Medulla oblongata (tissue), 1 donor: ENCODE measurements at regions not wholly inside any gene's neighbourhood (a gene's known extent, or its start where the extent isn't known, plus 50 kb on each side); places are given as distances from the start of the nearest gene placed in this dataset.
"Not testable (repeated sequence)": the region's sequence is repeated elsewhere in the genome, so short reads cannot be mapped to it uniquely, and the experiment has no call there.

ENCODE experiments used
- DNase-seq: peaks from one replicate; pipeline ENCODE4 v3.0.0-alpha.2; 2015; ENCODE audit errors: extremely low spot score

- DNase-seq, result no peak
These were observed 353.7 kb upstream of the IRX2 start for GRCh38 chr5:3105172-3105571.

DNA sequence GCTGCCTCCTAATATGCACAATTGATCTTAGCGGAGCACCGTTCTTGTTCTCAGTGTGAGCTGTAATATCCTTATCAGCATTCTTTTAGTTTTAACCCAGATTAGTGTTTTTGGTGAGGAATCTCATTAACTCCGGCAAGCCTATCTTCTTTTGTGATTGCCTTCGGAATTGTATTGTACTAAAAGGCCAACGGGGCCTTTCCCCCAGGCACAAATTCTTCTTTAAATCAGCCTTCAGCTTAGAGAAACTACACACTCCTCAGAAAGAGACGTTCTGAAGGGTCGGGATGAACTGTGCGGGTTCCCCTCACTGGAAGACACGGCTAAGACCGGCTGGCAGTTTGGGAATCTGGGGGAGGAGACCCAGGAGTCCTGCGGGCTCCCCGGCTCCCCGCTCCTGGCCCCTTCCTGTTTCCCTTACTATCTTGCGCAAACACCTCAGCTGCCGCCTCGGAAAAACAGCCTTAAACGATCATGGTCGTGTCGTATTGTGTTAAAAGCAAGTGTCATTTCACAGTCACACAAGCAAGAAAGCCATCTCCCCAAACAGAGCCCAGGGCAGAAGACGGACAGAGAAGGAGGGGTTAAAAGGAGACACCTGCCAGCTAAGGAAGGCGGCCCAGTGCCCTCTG, 353.1 kb upstream of the IRX2 start:
- no peak for DNase-seq

DNA sequence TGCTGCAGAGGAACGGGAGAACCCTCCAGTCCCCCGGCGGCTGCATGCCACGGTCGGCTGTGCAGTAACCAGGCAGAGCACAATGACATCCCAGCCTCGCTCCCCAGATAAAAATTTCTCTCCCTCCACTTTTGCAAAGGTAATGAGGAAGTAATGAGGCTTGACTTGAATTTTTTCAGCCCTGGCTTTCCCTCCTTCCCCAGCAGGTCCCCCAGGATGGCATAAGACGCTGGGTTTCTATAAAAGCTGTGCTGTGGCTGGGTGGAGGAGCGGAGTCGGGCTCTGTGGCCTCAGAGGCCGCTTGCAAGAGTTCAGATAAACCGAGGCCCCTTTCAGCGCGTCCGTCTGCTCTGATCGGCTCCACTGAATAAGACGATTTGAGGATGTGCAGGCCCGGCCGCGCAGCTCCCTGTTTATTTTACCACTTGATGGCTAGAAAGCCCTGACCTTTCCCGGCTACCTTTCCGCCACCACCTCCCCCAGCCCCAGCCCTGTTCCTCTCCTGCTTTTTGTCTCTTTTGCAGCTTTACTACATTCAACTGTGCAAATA, 351.9 kb upstream of the IRX2 start:
- DNase-seq, result no peak

DNA sequence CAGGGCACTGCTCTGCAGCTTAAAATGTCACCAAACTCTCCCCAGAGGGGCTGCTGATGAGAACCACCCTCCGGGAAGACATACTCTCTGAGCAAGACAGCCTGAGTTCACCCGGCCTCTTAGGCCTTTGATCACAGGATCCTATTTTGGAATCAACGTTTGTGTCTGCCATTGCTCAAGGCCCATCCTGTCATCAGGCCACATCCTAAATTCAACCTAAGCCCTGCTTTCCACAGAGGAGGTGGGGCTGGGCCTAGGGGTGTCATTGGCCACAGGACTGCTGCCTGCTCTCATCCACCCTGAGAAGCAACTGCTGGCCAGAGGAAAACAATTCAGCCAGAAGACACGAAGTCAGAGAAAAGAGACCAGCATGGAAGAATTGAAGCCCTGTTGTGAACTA, 351.1 kb upstream of the IRX2 start:
- DNase-seq, result no peak

GRCh38 chr5:3101561-3101960, 350.1 kb upstream of the IRX2 start:
- DNase-seq, result no peak

DNA sequence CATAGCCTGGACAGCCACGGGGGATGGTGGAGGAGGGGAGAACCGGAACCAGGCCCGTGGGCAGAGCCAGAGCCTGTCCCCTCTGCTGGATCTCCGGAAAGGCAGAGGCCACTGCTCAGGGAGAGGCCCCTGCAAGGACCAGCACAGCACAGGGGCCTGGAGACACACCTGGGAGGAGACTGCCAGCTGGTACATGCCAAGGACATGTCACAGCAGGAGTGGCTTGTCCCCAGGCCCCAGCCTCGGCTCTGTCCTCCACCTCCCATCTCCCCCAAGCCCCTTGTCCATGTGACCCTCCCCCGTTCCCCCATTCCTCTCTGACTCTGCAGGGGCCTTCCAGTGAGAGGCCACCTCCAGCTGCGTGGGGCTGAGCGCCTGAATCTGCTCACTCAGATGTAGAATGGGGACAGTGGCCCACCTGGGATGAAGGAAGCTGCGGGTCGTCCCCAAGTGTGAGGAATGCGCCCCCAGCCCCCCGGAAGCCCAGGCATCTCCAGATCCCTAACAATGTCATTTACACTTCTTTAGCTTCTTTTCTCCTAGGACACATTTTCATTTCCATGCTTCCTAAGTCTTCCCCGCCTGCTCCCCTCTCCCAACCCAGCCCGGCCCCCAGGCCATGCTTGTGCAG, 349.6 kb upstream of the IRX2 start:
- DNase-seq, result no peak

DNA sequence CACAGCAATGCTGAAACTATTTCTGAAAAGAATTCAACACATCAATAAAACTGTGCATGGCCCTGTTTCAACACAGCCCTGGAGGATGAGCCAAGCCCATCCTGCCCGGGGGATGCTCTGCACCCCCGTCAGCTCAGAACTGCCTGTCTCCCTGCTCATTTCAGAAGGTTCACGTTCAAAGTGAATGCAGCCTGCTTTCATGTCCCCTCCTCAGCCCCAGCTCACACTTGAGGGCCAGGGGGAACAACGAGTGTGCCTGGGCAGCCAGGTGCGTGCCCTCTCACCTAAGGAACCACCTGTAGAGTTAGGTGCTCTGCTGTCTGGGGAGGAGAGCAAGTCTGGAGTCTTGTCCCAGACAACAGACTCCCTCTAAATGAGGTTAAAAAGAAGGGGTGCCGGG, 348.5 kb upstream of the IRX2 start:
- DNase-seq, result no peak

DNA sequence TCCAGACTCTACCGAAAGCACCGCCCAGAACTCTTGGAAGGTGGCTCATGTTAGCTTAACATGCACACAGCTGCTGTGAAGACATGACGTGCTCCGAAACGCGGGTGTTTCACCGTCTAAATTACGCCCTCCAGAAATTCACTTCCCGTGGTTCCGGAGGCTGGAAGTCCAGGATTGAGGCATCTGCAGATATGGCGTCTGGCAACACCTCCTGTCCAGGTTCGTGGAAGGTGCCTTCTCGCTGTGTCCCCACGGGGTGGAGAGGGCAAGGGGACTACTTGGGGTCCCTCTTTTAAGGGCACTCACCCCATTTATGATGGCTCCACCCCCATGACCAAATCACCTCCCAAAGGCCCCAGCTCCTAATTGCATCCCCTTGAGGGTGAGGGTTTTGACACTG, 348.0 kb upstream of the IRX2 start:
- no peak for DNase-seq

- no peak for DNase-seq
These were observed 347.3 kb upstream of the IRX2 start for GRCh38 chr5:3098821-3099220.

DNA sequence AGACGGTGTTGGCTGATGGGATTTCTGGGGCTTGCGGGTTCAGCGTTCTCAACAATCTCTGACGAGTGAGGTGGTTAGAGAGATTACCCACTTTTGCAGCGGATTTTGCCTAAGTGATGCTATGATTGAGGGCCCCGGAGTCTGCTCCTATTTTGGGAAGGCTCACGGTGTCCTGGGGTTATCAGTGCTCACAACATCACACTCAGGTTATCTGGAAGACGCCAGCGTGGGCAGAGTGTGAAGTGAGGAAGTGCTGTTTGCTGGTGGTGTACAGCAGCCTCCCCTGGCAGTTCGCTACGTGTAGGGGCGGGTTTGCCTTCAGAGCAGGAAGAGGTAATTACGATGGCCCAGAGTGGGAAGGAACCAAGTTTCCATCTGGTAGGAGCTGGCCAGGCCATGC, 341.2 kb upstream of the IRX2 start:
- no peak for DNase-seq

- DNase-seq, result no peak
These were observed 340.7 kb upstream of the IRX2 start for GRCh38 chr5:3092211-3092610.

DNA sequence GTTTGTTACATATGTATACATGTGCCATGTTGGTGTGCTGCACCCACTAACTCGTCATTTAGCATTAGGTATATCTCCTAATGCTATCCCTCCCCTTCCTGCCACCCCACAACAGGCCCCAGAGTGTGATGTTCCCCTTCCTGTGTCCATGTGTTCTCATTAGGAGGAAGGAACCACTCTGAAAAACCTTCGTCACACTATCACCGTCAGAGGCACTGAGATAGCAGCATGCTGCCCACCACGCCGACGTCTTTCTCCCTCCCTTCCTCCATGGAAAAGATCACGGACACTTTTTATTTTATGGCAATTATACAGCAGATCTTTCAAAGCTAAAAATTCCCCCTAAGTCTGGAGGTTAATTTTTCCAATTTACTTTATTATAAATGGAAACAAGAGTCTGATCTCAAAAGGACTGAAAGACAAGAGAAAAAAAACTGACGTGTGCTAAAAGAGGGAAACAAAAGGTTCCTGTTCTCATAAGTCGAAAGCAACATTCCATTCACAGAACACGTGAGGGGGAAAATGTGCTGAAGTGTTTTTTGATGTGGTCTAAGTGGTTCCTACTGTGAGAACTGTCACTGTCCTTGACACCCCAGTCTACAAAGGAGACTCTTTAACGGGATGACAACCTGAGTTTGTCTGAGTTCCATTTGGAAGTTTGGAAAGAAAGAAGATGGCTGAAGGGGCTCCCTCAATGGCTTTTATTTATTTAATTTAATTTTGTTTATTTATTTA, 339.7 kb upstream of the IRX2 start:
- no peak for DNase-seq

DNA sequence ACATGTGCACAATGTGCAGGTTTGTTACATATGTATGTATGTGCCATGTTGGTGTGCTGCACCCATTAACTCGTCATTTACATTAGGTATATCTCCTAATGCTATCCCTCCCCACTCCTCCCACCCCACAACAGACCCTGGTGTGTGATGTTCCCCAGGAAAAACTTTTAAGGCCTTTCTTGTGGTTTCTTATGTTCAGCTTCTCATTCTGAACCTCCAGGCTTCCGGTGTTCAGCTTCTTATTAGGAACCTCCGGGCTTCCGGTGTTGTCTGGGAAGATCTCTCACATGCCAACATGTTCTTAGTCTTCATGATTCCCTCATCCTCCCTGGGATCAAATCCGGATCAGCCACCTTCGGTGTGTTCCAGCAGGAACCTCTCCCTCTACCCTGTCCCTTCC, 338.8 kb upstream of the IRX2 start:
- not testable (repeated sequence) for DNase-seq

- DNase-seq, result no peak
These were observed 328.9 kb upstream of the IRX2 start for GRCh38 chr5:3080366-3080765.

GRCh38 chr5:3077684-3078083, 326.2 kb upstream of the IRX2 start:
- no peak for DNase-seq

GRCh38 chr5:3075309-3075708, 323.8 kb upstream of the IRX2 start:
- no peak for DNase-seq

DNA sequence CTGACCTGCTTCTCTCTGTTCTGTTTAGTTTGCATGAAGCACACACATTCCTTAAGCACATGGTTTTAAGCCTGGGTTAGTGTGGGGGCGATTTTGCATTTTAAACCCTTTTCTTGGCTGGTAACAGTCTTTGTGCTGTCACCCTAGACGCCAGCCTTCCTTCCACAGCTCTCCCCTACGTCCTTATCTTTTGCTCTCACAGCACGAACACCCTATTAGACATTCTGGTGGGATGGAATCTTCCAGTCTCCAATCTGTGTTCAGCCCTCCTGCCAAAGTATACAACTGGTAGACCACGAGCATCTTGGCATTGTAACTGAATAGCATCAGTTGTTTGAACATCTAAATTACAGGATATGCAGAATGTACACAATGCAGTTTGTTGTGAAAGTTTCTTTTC, 316.9 kb upstream of the IRX2 start:
- no peak for DNase-seq

DNA sequence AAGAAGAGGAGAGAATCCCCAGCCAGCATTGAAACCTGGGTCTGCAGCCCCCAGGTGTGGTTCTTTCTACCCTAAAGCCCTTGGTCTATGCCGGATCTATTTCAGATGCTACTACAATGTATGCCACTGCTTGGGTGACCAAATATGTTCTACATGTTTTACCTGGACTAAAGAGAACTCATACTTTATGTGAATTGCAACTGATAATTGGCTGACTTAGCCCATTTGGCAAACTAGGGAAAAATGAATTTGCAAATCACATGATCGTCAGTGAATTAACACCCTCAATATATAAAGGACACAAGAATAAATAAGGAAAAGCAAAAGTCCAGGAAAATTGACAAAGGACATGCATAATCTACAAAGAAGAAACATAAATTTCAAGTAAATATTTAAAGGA, 308.8 kb upstream of the IRX2 start:
- DNase-seq, result no peak

DNA sequence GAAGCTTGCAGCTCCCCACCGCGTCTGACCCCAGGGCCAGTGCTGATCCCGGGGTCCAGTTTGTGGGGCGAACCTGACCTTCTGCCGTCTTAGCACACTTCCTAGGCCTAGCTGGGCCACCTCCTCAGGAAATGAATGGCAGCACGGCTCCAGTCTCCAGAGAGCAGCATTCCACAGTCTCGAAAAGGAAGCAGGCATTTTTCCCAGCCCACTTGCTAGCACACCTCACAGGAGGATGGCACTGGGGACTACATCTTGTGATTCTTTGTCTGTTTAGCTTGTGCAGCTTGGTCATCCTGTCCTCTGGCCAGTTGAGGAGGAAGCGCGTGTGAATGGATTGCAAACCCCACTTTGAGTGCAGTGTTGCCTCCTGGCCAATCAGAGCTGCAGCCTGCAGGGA, 308.0 kb upstream of the IRX2 start:
- no peak for DNase-seq

DNA sequence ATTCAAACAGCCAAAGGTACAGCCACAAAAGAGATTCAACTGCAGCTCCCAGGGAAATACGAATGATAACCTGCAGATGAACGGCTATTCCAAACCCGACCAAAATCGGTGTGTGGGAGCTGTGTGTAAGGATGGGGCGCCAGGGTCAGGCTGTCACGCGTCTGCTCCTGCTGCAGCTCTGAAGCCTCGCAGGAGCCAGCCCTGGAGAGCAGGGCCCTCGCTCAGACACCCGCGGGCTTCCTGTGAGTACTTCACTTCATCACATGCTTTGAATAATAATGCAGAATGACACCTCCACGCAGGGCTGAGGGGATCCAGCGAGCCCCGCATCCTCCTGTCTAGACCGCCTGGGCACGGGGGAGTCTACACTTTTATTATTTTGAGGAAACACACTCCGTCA, 307.5 kb upstream of the IRX2 start:
- DNase-seq, result no peak

- DNase-seq, result no peak
These were observed 305.4 kb upstream of the IRX2 start for GRCh38 chr5:3056866-3057265.

- DNase-seq, result no peak
These were observed 299.9 kb upstream of the IRX2 start for GRCh38 chr5:3051400-3051799.

- DNase-seq, result no peak
These were observed 299.4 kb upstream of the IRX2 start for GRCh38 chr5:3050863-3051262.
